ENCODE measurements at regions not wholly inside any gene's neighbourhood (a gene's known extent, or its start where the extent isn't known, plus 50 kb on each side); places are given as distances from the start of the nearest gene placed in this dataset.

- H3K9me2 ChIP-seq (replicated peaks; ENCODE audit: control insufficient read depth, low read length): no peaks in the 10 kb centered on the region
- peaks cover 4% of the 10 kb centered on the region; the same call in 1 of the 2 replicates for H3K27me3 ChIP-seq (ENCODE audit: control insufficient read depth, low read length)
- TF ChIP-seq CTCF (IDR thresholded peaks at IDR 0.05; ENCODE audit: low read depth, low read length, poor library complexity, severe bottlenecking): peak; percentile 14
- TF ChIP-seq EZH2phosphoT487 (IDR thresholded peaks at IDR 0.05; ENCODE audit: borderline replicate concordance, low read length): no peak
- H3F3A ChIP-seq (ENCODE audit: control insufficient read depth, insufficient read depth): no peaks in the 10 kb centered on the region
- no peaks in the 10 kb centered on the region for H3K36me3 ChIP-seq (ENCODE audit: control insufficient read depth, low read length)
- H3K79me2 ChIP-seq (ENCODE audit: control insufficient read depth, low read length): no peaks in the 10 kb centered on the region
- H3K4me1 ChIP-seq (ENCODE audit: control insufficient read depth, low read length): peaks cover 5% of the 10 kb centered on the region; the same call in 1 of the 2 replicates
- H4K20me1 ChIP-seq (ENCODE audit: control insufficient read depth, insufficient read depth, low read depth, low read length): no peaks in the 10 kb centered on the region
- H3K4me2 ChIP-seq (ENCODE audit: low read length): no peak overlapping the region
- no peaks in the 10 kb centered on the region for H3K9me3 ChIP-seq (ENCODE audit: control insufficient read depth, insufficient read depth, low read length)
- H3K27ac ChIP-seq (ENCODE audit: low read depth, low read length): no peak overlapping the region
- H3K4me3 ChIP-seq (ENCODE audit: low read length): no peak overlapping the region
Observed at GRCh38 chr18:56238576-56238975, 399.8 kb downstream of the TXNL1 start.

DNA sequence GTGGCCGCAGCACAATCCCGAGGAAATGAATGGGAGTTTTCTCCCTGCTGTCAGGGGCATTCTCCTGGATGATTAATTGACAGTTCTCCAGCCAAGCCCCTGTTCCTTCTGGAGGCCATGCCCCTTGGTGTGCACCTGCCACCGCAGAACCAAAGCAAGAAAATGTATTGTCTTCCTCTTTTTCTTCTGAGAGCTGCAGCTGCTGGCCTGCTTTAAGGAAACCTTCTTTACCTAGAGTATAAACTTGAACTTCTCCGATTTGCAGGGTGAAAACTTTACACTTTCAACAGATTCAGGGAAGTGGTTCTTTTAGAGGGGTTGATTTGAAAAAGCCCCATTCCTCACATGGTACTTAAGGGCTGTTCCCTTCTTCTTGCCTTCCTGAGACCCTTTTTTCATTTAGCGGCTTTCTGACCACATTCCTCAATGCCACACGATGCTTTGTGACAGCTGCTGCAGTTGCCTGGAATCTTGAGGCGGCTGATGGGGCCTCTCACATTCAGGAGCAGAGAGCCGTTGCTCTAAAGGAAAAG lies 402.8 kb downstream of the TXNL1 start:
- H4K20me1 ChIP-seq (ENCODE audit: control insufficient read depth, insufficient read depth, low read depth, low read length): no peaks in the 10 kb centered on the region
- no peaks in the 10 kb centered on the region for H3F3A ChIP-seq (ENCODE audit: control insufficient read depth, insufficient read depth)
- no peak overlapping the region for H3K4me2 ChIP-seq (ENCODE audit: low read length)
- H3K36me3 ChIP-seq (ENCODE audit: control insufficient read depth, low read length): no peaks in the 10 kb centered on the region
- no peaks in the 10 kb centered on the region for H3K9me3 ChIP-seq (ENCODE audit: control insufficient read depth, insufficient read depth, low read length)
- no peak overlapping the region for H3K4me3 ChIP-seq (ENCODE audit: low read length)
- no peak overlapping the region for H3K27ac ChIP-seq (ENCODE audit: low read depth, low read length)
- peaks cover 5% of the 10 kb centered on the region; the same call in 1 of the 2 replicates for H3K4me1 ChIP-seq (ENCODE audit: control insufficient read depth, low read length)
- no peaks in the 10 kb centered on the region for H3K79me2 ChIP-seq (ENCODE audit: control insufficient read depth, low read length)
- no peak for TF ChIP-seq CTCF (IDR thresholded peaks at IDR 0.05; ENCODE audit: low read depth, low read length, poor library complexity, severe bottlenecking)
- no peak for TF ChIP-seq EZH2phosphoT487 (IDR thresholded peaks at IDR 0.05; ENCODE audit: borderline replicate concordance, low read length)
- no peaks in the 10 kb centered on the region for H3K9me2 ChIP-seq (replicated peaks; ENCODE audit: control insufficient read depth, low read length)
- H3K27me3 ChIP-seq (ENCODE audit: control insufficient read depth, low read length): peaks cover 4% of the 10 kb centered on the region; the same call in 1 of the 2 replicates

DNA sequence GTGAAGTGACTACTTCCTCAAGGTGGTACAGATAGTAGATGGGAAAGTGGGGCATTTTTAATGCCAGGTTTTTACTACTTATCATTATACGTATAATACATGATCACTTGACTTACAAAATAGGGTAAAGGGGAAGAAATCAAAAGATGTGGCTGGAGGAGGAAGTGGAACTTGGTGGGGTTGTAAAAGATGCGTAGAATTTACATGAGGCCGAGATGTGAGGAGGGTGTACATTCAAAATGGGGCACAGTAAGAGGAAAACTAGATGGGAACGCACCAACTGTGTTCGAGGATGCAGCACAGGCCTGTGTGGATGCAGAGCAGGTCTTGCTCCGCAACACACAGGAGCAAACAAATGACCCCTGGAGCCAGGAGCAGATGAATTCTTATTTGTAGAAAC lies 403.3 kb downstream of the TXNL1 start:
- Histone ChIP-seq H3K79me2 (ENCODE audit: control insufficient read depth, low read length) (no peaks in the 10 kb centered on the region), H3K9me2 (replicated peaks; ENCODE audit: control insufficient read depth, low read length) (no peaks in the 10 kb centered on the region), H3K36me3 (ENCODE audit: control insufficient read depth, low read length) (no peaks in the 10 kb centered on the region), H3K4me2 (ENCODE audit: low read length) (no peak overlapping the region), H3F3A (ENCODE audit: control insufficient read depth, insufficient read depth) (no peaks in the 10 kb centered on the region), H3K9me3 (ENCODE audit: control insufficient read depth, insufficient read depth, low read length) (no peaks in the 10 kb centered on the region), H3K4me3 (ENCODE audit: low read length) (no peak overlapping the region), H3K27ac (ENCODE audit: low read depth, low read length) (no peak overlapping the region), H4K20me1 (ENCODE audit: control insufficient read depth, insufficient read depth, low read depth, low read length) (no peaks in the 10 kb centered on the region), H3K27me3 (ENCODE audit: control insufficient read depth, low read length) (peaks cover 4% of the 10 kb centered on the region; the same call in 1 of the 2 replicates), H3K4me1 (ENCODE audit: control insufficient read depth, low read length) (peaks cover 5% of the 10 kb centered on the region; the same call in 1 of the 2 replicates)
- no peak for TF ChIP-seq CTCF (IDR thresholded peaks at IDR 0.05; ENCODE audit: low read depth, low read length, poor library complexity, severe bottlenecking)
- no peak for TF ChIP-seq EZH2phosphoT487 (IDR thresholded peaks at IDR 0.05; ENCODE audit: borderline replicate concordance, low read length)
